H1 (cell line): ENCODE measurements at regions not wholly inside any gene's neighbourhood (a gene's known extent, or its start where the extent isn't known, plus 50 kb on each side); places are given as distances from the start of the nearest gene placed in this dataset.

ENCODE experiments used
- CTCF ChIA-PET: fragments of 300-600 bp; sonication (Branson Sonifier 250); formaldehyde crosslinking; loops from one replicate; lab custom pipeline; 2021; ENCODE audit not compliant: partially characterized antibody; lab: Charles Lee
- POLR2A ChIA-PET: fragments of 300-600 bp; sonication (Branson Sonifier 250); formaldehyde crosslinking; loops from one replicate; lab custom pipeline; 2021; ENCODE audit warnings: inconsistent platforms; ENCODE audit not compliant: partially characterized antibody; lab: Charles Lee
- DNase-seq, 2 experiments: peaks; one replicate each; pipeline versions ENCODE4 v3.0.0 to v3.0.0-alpha.2; 2010 to 2022; ENCODE audit warnings: low spot score in 2 of 2, low read depth in 1 of 2, mixed read lengths in 1 of 2
- FAIRE-seq: peaks from 2 replicates; lab custom pipeline; 2011; peaks lifted over from hg19 to GRCh38; lab: Jason Lieb, UNC
- H2AFZ ChIP-seq: 2 replicates; pipeline ENCODE4 v1.8.1; 2012; ENCODE audit warnings: low read length, inconsistent platforms
- H2AK5ac ChIP-seq: 2 replicates; pipeline ENCODE4 v1.6.1; 2013; ENCODE audit warnings: low read depth, low read length
- H2BK120ac ChIP-seq: replicated peaks from 2 replicates; pipeline ENCODE3; 2013; ENCODE audit warnings: low read depth, low read length, inconsistent platforms
- H2BK12ac ChIP-seq: 2 replicates; pipeline ENCODE4 v1.6.1; 2013; ENCODE audit warnings: low read depth, low read length
- H2BK15ac ChIP-seq: 2 replicates; pipeline ENCODE4 v1.6.1; 2013; ENCODE audit warnings: low read length
- H2BK20ac ChIP-seq: 2 replicates; pipeline ENCODE4 v1.6.1; 2013; ENCODE audit warnings: low read length
- H2BK5ac ChIP-seq: 2 replicates; pipeline ENCODE4 v1.6.1; 2013; ENCODE audit warnings: low read depth, low read length
- H3K14ac ChIP-seq: 2 replicates; pipeline ENCODE4 v1.6.1; 2013; ENCODE audit warnings: inconsistent platforms; ENCODE audit not compliant: insufficient read length
- H3K18ac ChIP-seq: 2 replicates; pipeline ENCODE4 v1.6.1; 2013; ENCODE audit warnings: low read length; ENCODE audit errors: extremely low read depth
- H3K23ac ChIP-seq: 2 replicates; pipeline ENCODE4 v1.6.1; 2013; ENCODE audit warnings: inconsistent platforms; ENCODE audit not compliant: insufficient read length
- H3K23me2 ChIP-seq: 2 replicates; pipeline ENCODE4 v1.6.1; 2013; ENCODE audit warnings: low read depth, low read length
- H3K27ac ChIP-seq: 2 replicates; pipeline ENCODE4 v1.6.1; 2011; ENCODE audit warnings: low read depth, low read length, inconsistent platforms
- H3K27me3 ChIP-seq, 4 experiments: replicated peaks in 1 of 4; 1 replicate in 1 of 4; 2 replicates in 3 of 4; pipeline versions ENCODE4 v1.6.1 to v1.8.1; 2011 to 2013; ENCODE audit warnings: low read length in 3 of 4, mild to moderate bottlenecking in 3 of 4, inconsistent platforms in 2 of 4, mixed read lengths in 2 of 4, moderate library complexity in 1 of 4; ENCODE audit not compliant: control insufficient read depth in 3 of 4, insufficient read depth in 3 of 4; ENCODE audit errors: extremely low read depth in 1 of 4
- H3K36me3 ChIP-seq, 4 experiments: 2 replicates each; pipeline versions ENCODE4 v1.6.1 to v1.8.1; 2011 to 2013; ENCODE audit warnings: mild to moderate bottlenecking in 4 of 4, low read length in 3 of 4, moderate library complexity in 2 of 4, control low read depth in 1 of 4, inconsistent platforms in 1 of 4; ENCODE audit not compliant: insufficient read depth in 4 of 4, control insufficient read depth in 2 of 4
- H3K4ac ChIP-seq: replicated peaks from 2 replicates; pipeline ENCODE3; 2013; ENCODE audit warnings: low read length, low read depth, mixed read lengths, inconsistent platforms; ENCODE audit not compliant: insufficient read length
- H3K4me1 ChIP-seq, 4 experiments: replicated peaks in 1 of 4; 1 replicate in 1 of 4; 2 replicates in 3 of 4; pipeline versions ENCODE4 v1.6.1 to v1.8.1; 2011 to 2013; ENCODE audit warnings: low read length in 3 of 4, inconsistent platforms in 2 of 4, mixed read lengths in 1 of 4; ENCODE audit not compliant: insufficient read depth in 4 of 4, control insufficient read depth in 3 of 4
- H3K4me2 ChIP-seq, 2 experiments: 2 replicates each; pipeline versions ENCODE4 v1.6.1 to v1.8.1; 2011 to 2013; ENCODE audit warnings: low read depth in 2 of 2, low read length in 2 of 2, control low read depth in 1 of 2, inconsistent platforms in 1 of 2, mild to moderate bottlenecking in 1 of 2; ENCODE audit not compliant: insufficient read depth in 1 of 2
- H3K4me3 ChIP-seq, 4 experiments: fragments of 200-600, 300-600 bp in 1 of 4; sonication (generic), shearing (Covaris generic), sonication (Bioruptor Twin) in 1 of 4; 2 replicates each; pipeline versions ENCODE4 v1.5.1 to v1.8.1; 2011 to 2016; ENCODE audit warnings: low read length in 4 of 4, low read depth in 3 of 4, control low read depth in 2 of 4, inconsistent platforms in 2 of 4, mild to moderate bottlenecking in 2 of 4, mixed read lengths in 1 of 4, moderate library complexity in 1 of 4; ENCODE audit not compliant: insufficient read depth in 2 of 4; ENCODE audit errors: extremely low read depth in 1 of 4
- H3K56ac ChIP-seq: replicated peaks from 2 replicates; pipeline ENCODE3; 2013; ENCODE audit warnings: low read depth, mild to moderate bottlenecking, mixed read lengths, low read length, inconsistent platforms; ENCODE audit not compliant: insufficient read length
- H3K79me1 ChIP-seq: 2 replicates; pipeline ENCODE4 v1.6.1; 2013; ENCODE audit warnings: low read depth, low read length, control low read depth
- H3K79me2 ChIP-seq, 2 experiments: 2 replicates each; pipeline versions ENCODE4 v1.6.1 to v1.8.1; 2012 to 2013; ENCODE audit warnings: low read length in 2 of 2, mild to moderate bottlenecking in 2 of 2, inconsistent platforms in 1 of 2; ENCODE audit not compliant: insufficient read depth in 2 of 2, control insufficient read depth in 1 of 2
- H3K9ac ChIP-seq, 4 experiments: replicated peaks in 1 of 4; 1 replicate in 1 of 4; 2 replicates in 3 of 4; pipeline versions ENCODE4 v1.6.1 to v1.8.1; 2011 to 2013; ENCODE audit warnings: low read depth in 3 of 4, low read length in 3 of 4, control low read depth in 2 of 4, mild to moderate bottlenecking in 2 of 4, moderate library complexity in 2 of 4, inconsistent platforms in 1 of 4; ENCODE audit errors: extremely low read depth in 1 of 4
- H3K9me3 ChIP-seq, 2 experiments: 2 replicates each; pipeline versions ENCODE4 v1.6.1 to v1.8.1; 2012 to 2013; ENCODE audit warnings: mild to moderate bottlenecking in 2 of 2, moderate library complexity in 2 of 2, control low read depth in 1 of 2, inconsistent platforms in 1 of 2, low read depth in 1 of 2, low read length in 1 of 2, mixed read lengths in 1 of 2; ENCODE audit not compliant: insufficient read depth in 2 of 2
- H4K20me1 ChIP-seq, 2 experiments: replicated peaks in 1 of 2; 2 replicates each; pipeline versions ENCODE3 to v1.8.1; 2011 to 2013; ENCODE audit warnings: inconsistent platforms in 2 of 2, low read length in 2 of 2, mild to moderate bottlenecking in 1 of 2; ENCODE audit not compliant: insufficient read depth in 2 of 2, control insufficient read depth in 1 of 2
- H4K5ac ChIP-seq: 2 replicates; pipeline ENCODE4 v1.6.1; 2013; ENCODE audit warnings: low read length, low read depth, mixed read lengths, inconsistent platforms; ENCODE audit not compliant: insufficient read length
- H4K8ac ChIP-seq: 2 replicates; pipeline ENCODE4 v1.8.0; 2013; ENCODE audit warnings: mild to moderate bottlenecking, moderate library complexity, low read length, inconsistent platforms; ENCODE audit not compliant: insufficient read depth; ENCODE audit errors: extremely low read depth
- H4K91ac ChIP-seq: replicated peaks from 2 replicates; pipeline ENCODE3; 2013; ENCODE audit warnings: low read length, mixed read lengths, inconsistent platforms; ENCODE audit not compliant: insufficient read length
- BACH1 ChIP-seq: IDR thresholded peaks from 2 replicates; pipeline ENCODE4 v1.6.1; 2012; ENCODE audit warnings: low read length, improper control_type of control experiment
- CEBPB ChIP-seq: IDR thresholded peaks from 2 replicates; pipeline ENCODE4 v1.6.1; 2012; ENCODE audit warnings: low read depth, low read length
- EGR1 ChIP-seq: IDR thresholded peaks from 2 replicates; pipeline ENCODE4 v1.6.1; 2011; ENCODE audit warnings: low read depth, low read length, borderline replicate concordance
- GTF2F1 ChIP-seq: IDR thresholded peaks from 2 replicates; pipeline ENCODE4 v1.6.1; 2012; ENCODE audit warnings: low read depth, low read length, improper control_type of control experiment, borderline replicate concordance
- JUND ChIP-seq: IDR thresholded peaks from 2 replicates; pipeline ENCODE4 v1.6.1; 2011; ENCODE audit warnings: mild to moderate bottlenecking, improper control_type of control experiment, low read length
- MAFK ChIP-seq: IDR thresholded peaks from 2 replicates; pipeline ENCODE4 v1.6.1; 2012; ENCODE audit warnings: low read depth, mild to moderate bottlenecking, improper control_type of control experiment, low read length
- MAX ChIP-seq: IDR thresholded peaks from 2 replicates; pipeline ENCODE4 v1.6.1; 2012; ENCODE audit warnings: inconsistent platforms
- NRF1 ChIP-seq: IDR thresholded peaks from 2 replicates; pipeline ENCODE4 v1.6.1; 2011; ENCODE audit warnings: mild to moderate bottlenecking, low read depth, low read length, improper control_type of control experiment
- POLR2A ChIP-seq, 2 experiments: IDR thresholded peaks; 1 replicate in 1 of 2; 2 replicates in 1 of 2; pipeline ENCODE4 v1.6.1; 2011; ENCODE audit warnings: low read depth in 2 of 2, low read length in 2 of 2, mild to moderate bottlenecking in 2 of 2; ENCODE audit errors: control extremely low read depth in 1 of 2
- SAP30 ChIP-seq: fragments of 300-600 bp; sonication (generic); IDR thresholded peaks from 2 replicates; pipeline ENCODE4 v1.7.1; 2012; ENCODE audit warnings: low read length, moderate library complexity, mild to moderate bottlenecking, inconsistent platforms; ENCODE audit not compliant: insufficient read depth, insufficient replicate concordance
- SIX5 ChIP-seq: IDR thresholded peaks from 2 replicates; pipeline ENCODE4 v1.6.1; 2011; ENCODE audit warnings: mild to moderate bottlenecking, low read depth, low read length
- TAF1 ChIP-seq: IDR thresholded peaks from 2 replicates; pipeline ENCODE4 v1.6.1; 2011; ENCODE audit warnings: mild to moderate bottlenecking, low read depth, low read length
- TCF12 ChIP-seq: IDR thresholded peaks from 2 replicates; pipeline ENCODE4 v1.6.1; 2011; ENCODE audit warnings: low read depth, mild to moderate bottlenecking, low read length
- WGBS, 2 experiments: shearing (Covaris generic) in 1 of 2; methylation state at CpG; one replicate each; pipeline versions ENCODE4 v1.1.6 to v1.1.7; 2013 to 2015; ENCODE audit warnings: low lambda C conversion rate in 2 of 2, mixed read lengths in 2 of 2, inconsistent platforms in 1 of 2, low coverage in 1 of 2, missing lambda C conversion rate in 1 of 2; ENCODE audit not compliant: insufficient replicate concordance in 2 of 2, insufficient coverage in 1 of 2, insufficient read length in 1 of 2; ENCODE audit errors: extremely low coverage in 1 of 2, missing lambda C conversion rate in 1 of 2; 5-methylcytosine and 5-hydroxymethylcytosine counted together

- peak overlapping the region; percentile 81; the same call in 1 of the 2 replicates for H2BK5ac ChIP-seq
- peak overlapping the region in 1 of 2 experiments; percentile 51; a peak in 2 of 4 replicates for H3K4me2 ChIP-seq
- CTCF ChIA-PET = interaction anchor here (0.6 to 1.8 kb wide), 8 partner anchors 10 to 281 kb away, joined by 3 to 7 read pairs (median 4); no protein-coding TSS in a partner anchor
- H2AFZ ChIP-seq = no peak overlapping the region
- peak overlapping the region; percentile 53; the same call in 1 of the 2 replicates for H2AK5ac ChIP-seq
- peak overlapping the region; percentile 98 for H2BK20ac ChIP-seq
- peak overlapping the region; percentile 21; the same call in 1 of the 2 replicates for H3K27ac ChIP-seq
- no peak overlapping the region for H4K8ac ChIP-seq
- H3K36me3 ChIP-seq = no peaks in the 10 kb centered on the region; a peak in 1 of 8 replicates
- H2BK15ac ChIP-seq = peak overlapping the region; percentile 81; the same call in 1 of the 2 replicates
- WGBS, 2 experiments = 95% methylated on average over 9 of the region's 10 CpGs; no CpG with 5 or more reads in 1 of the 2 experiments
- H4K91ac ChIP-seq = peak overlapping the region; percentile 91
- FAIRE-seq (no peak), DNase-seq (no peak)
- H3K9me3 ChIP-seq = no peaks in the 10 kb centered on the region
- no peaks in the 10 kb centered on the region for H4K20me1 ChIP-seq
- H3K9ac ChIP-seq = no peak overlapping the region; a peak in 1 of 7 replicates
- peak overlapping the region; percentile 55 for H3K4ac ChIP-seq
- peak overlapping the region; percentile 88 for H3K18ac ChIP-seq
- no peaks in the 10 kb centered on the region for H3K23me2 ChIP-seq
- H3K27me3 ChIP-seq = no peaks in the 10 kb centered on the region
- POLR2A ChIA-PET = interaction anchor here (0.6 to 2.3 kb wide), 3 partner anchors 25 to 543 kb away, joined by 3 to 5 read pairs (median 3); no protein-coding TSS in a partner anchor
- no peak overlapping the region for H3K14ac ChIP-seq
- H2BK12ac ChIP-seq = peak overlapping the region; percentile 94; the same call in 1 of the 2 replicates
- no peak overlapping the region for H3K56ac ChIP-seq
- peaks cover 4 to 14% (median 11%) of the 10 kb centered on the region in 4 experiments; a peak in 5 of 7 replicates for H3K4me1 ChIP-seq
- no peaks in the 10 kb centered on the region for H3K79me1 ChIP-seq
- no peak overlapping the region for H3K23ac ChIP-seq
- H2BK120ac ChIP-seq = peak overlapping the region; percentile 76
- no peaks in the 10 kb centered on the region for H3K79me2 ChIP-seq
- H4K5ac ChIP-seq = peak overlapping the region; percentile 30
- no peak overlapping the region for H3K4me3 ChIP-seq
- no peak for TF ChIP-seq MAFK
- TF ChIP-seq SIX5 = no peak
- no peak for TF ChIP-seq MAX
- no peak for TF ChIP-seq NRF1
- no peak for TF ChIP-seq JUND
- no peak for TF ChIP-seq EGR1
- no peak for TF ChIP-seq SAP30
- TF ChIP-seq GTF2F1 = no peak
- TF ChIP-seq TAF1 = no peak
- no peak for TF ChIP-seq POLR2A (IDR thresholded peaks at IDR 0.05; ENCODE audit: control extremely low read depth in 1 of 2, low read depth in 2 of 2, low read length in 2 of 2)
- TF ChIP-seq BACH1 = no peak
- no peak for TF ChIP-seq TCF12
- no peak for TF ChIP-seq CEBPB
Observed at GRCh38 chr3:45319231-45319995, 69.0 kb upstream of the LARS2 start.
